ENCODE measurements at regions not wholly inside any gene's neighbourhood (a gene's known extent, or its start where the extent isn't known, plus 50 kb on each side); places are given as distances from the start of the nearest gene placed in this dataset.

DNA sequence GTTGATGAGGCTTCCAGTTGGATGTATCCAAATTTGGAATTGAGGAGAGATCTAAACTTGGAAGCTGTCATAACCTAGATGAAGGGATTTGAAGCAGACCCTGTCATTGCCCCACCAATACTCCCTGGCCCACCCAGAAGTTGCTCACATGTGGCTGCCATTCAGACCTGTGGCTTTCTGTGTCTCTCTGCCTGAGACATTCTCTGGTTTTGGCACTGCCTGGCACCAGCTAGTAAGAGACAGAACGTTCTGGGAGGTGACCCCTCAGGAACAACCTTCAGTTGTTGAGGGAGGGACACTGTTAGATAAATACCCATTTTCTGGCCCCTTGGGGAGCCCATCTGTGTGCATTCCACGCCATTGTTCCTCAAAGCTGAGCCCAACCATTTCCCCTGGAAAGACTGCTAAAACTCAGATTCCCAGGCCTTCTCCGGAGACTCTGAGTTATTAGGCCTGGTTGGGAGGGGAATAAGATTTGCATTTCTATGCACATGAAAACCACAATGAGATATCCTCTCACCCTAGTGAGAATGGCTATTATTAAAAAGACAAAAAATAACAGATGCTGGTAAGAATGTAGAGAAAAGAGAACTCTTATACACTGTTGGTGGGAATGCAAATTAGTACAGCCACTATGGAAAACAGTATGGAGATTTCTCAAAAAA is 290.4 kb downstream of the TSHZ3 start:
- no peak for DNase-seq (ENCODE audit: low spot score in 2 of 2)
- Histone ChIP-seq H3K27me3 (no peaks in the 10 kb centered on the region), H3K4me1 (no peaks in the 10 kb centered on the region), H3K4me3 (no peak overlapping the region), H3K36me3 (no peaks in the 10 kb centered on the region), H3K27ac (no peak overlapping the region), H3K9me3 (no peaks in the 10 kb centered on the region)
- TF ChIP-seq EP300 (IDR thresholded peaks at IDR 0.05) (no peak), POLR2A (IDR thresholded peaks at IDR 0.05) (no peak), POLR2AphosphoS5 (IDR thresholded peaks at IDR 0.05) (no peak)
- TF ChIP-seq, protein P1, sequence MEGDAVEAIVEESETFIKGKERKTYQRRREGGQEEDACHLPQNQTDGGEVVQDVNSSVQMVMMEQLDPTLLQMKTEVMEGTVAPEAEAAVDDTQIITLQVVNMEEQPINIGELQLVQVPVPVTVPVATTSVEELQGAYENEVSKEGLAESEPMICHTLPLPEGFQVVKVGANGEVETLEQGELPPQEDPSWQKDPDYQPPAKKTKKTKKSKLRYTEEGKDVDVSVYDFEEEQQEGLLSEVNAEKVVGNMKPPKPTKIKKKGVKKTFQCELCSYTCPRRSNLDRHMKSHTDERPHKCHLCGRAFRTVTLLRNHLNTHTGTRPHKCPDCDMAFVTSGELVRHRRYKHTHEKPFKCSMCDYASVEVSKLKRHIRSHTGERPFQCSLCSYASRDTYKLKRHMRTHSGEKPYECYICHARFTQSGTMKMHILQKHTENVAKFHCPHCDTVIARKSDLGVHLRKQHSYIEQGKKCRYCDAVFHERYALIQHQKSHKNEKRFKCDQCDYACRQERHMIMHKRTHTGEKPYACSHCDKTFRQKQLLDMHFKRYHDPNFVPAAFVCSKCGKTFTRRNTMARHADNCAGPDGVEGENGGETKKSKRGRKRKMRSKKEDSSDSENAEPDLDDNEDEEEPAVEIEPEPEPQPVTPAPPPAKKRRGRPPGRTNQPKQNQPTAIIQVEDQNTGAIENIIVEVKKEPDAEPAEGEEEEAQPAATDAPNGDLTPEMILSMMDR (IDR thresholded peaks at IDR 0.05), result no peak
- 75% methylated on average over 3 of the region's 3 CpGs for WGBS

DNA sequence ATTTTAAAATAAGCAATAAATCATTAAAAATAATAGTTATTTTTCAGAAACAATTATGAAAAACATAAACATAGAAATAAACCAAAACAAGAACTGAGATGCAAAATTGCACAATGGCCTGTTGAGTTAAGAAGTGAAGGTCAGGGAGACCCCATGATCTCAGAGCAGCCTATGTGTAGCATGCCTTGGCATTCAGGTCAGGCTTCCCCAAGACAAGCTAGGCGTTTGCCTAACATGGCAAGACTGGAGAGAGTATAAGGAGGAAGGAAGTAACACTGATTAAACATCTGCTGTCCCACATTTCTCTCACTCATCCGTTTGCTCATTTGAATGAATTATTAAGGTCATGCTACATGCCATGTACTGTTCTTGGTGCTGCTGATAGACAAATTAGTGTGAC is 291.8 kb downstream of the TSHZ3 start:
- Histone ChIP-seq H3K4me3 (no peak overlapping the region), H3K4me1 (no peaks in the 10 kb centered on the region), H3K36me3 (no peaks in the 10 kb centered on the region), H3K27ac (no peak overlapping the region), H3K9me3 (no peaks in the 10 kb centered on the region), H3K27me3 (no peaks in the 10 kb centered on the region)
- DNase-seq (ENCODE audit: low spot score in 2 of 2), result no peak
- no peak for TF ChIP-seq EP300 (IDR thresholded peaks at IDR 0.05)
- TF ChIP-seq POLR2A (IDR thresholded peaks at IDR 0.05), result no peak
- TF ChIP-seq, protein P1 (IDR thresholded peaks at IDR 0.05), result no peak
- TF ChIP-seq POLR2AphosphoS5 (IDR thresholded peaks at IDR 0.05), result no peak
- 47% methylated on average over 2 of the region's 2 CpGs for WGBS

- Histone ChIP-seq H3K4me3 (no peak overlapping the region), H3K36me3 (no peaks in the 10 kb centered on the region), H3K9me3 (no peaks in the 10 kb centered on the region), H3K27me3 (no peaks in the 10 kb centered on the region), H3K27ac (no peak overlapping the region), H3K4me1 (no peaks in the 10 kb centered on the region)
- DNase-seq (ENCODE audit: low spot score in 2 of 2), result no peak
- TF ChIP-seq, protein P1 (IDR thresholded peaks at IDR 0.05), result no peak
- no peak for TF ChIP-seq EP300 (IDR thresholded peaks at IDR 0.05)
- no peak for TF ChIP-seq POLR2AphosphoS5 (IDR thresholded peaks at IDR 0.05)
- no peak for TF ChIP-seq POLR2A (IDR thresholded peaks at IDR 0.05)
Measured at GRCh38 chr19:31055454-31055853, 293.8 kb downstream of the TSHZ3 start.

DNA sequence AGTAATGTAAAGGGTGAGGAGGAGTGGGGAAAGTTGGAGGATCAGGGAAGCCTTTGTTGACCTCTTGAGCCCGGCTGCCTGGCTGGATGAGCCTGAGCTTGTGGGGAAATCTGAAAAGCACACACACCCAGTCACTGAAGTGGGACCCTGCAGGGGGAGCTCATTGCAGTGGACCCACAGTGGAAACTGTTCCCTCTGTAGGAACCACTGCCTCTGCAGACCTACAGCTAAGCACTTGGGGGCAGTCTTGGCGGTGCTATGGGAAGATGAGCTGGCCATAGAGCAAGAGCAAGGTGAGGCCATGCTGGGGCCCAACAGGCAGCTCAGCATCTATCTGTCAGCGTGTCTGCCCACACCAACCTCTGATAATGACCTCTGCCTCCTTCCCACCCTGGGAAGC is 294.8 kb downstream of the TSHZ3 start:
- Histone ChIP-seq H3K27ac (no peak overlapping the region), H3K9me3 (no peaks in the 10 kb centered on the region), H3K4me1 (no peaks in the 10 kb centered on the region), H3K4me3 (no peak overlapping the region), H3K36me3 (no peaks in the 10 kb centered on the region), H3K27me3 (no peaks in the 10 kb centered on the region)
- DNase-seq (ENCODE audit: low spot score in 2 of 2), result no peak
- WGBS, result 40% methylated on average over 3 of the region's 3 CpGs
- TF ChIP-seq, protein P1 (IDR thresholded peaks at IDR 0.05), result peak in 1 of 2 donors; percentile 19
- no peak for TF ChIP-seq POLR2AphosphoS5 (IDR thresholded peaks at IDR 0.05)
- TF ChIP-seq POLR2A (IDR thresholded peaks at IDR 0.05), result no peak
- TF ChIP-seq EP300 (IDR thresholded peaks at IDR 0.05), result no peak

DNA sequence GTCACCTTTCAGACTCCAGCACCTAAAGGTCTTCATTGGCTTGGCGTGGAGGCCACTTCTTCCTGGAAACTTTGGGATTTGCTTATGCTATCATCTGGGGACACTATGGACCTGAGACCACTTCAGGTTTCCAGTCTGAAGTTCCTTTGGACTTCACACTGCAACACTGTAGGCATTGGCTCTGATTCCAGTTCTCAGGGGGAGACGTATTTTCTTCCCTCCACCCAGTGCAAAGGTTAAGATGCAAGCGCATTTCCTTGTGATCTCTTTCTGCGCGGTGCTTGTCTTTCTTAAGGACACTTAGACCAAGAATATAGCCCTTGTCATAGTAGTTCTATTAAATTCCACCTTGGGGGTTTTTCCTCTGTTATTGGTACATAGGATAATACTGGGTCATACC is 299.8 kb downstream of the TSHZ3 start:
- H3K27me3 ChIP-seq, result no peaks in the 10 kb centered on the region
- TF ChIP-seq POLR2A (IDR thresholded peaks at IDR 0.05) (no peak), EP300 (IDR thresholded peaks at IDR 0.05) (no peak)
- TF ChIP-seq, protein P1 (IDR thresholded peaks at IDR 0.05), result no peak
- no peaks in the 10 kb centered on the region for H3K4me1 ChIP-seq
- H3K36me3 ChIP-seq, result no peaks in the 10 kb centered on the region
- no peak for DNase-seq (ENCODE audit: low spot score in 2 of 2)
- H3K9me3 ChIP-seq, result no peaks in the 10 kb centered on the region
- 93% methylated on average over 5 of the region's 5 CpGs for WGBS
- no peak overlapping the region for H3K4me3 ChIP-seq
- no peak overlapping the region for H3K27ac ChIP-seq
